RWPE2 (cell line): ENCODE measurements at regions not wholly inside any gene's neighbourhood (a gene's known extent, or its start where the extent isn't known, plus 50 kb on each side); places are given as distances from the start of the nearest gene placed in this dataset.

ENCODE experiments used
- ATAC-seq: fragments of 200-7000 bp; cut with Tn5 transposase; 3 replicates; pipeline ENCODE4 v1.9.1; 2021; ENCODE audit warnings: low read depth
- DNase-seq: peaks from one replicate; pipeline ENCODE4 v3.0.0-alpha.2; 2020; ENCODE audit warnings: low spot score
- H3K27ac ChIP-seq: fragments of 450-650 bp; 2 replicates; pipeline ENCODE4 v1.5.1; 2017; ENCODE audit warnings: mild to moderate bottlenecking; ENCODE audit not compliant: poor library complexity, severe bottlenecking
- H3K27me3 ChIP-seq: fragments of 250-450 bp; sonication (Bioruptor Pico); 2 replicates; pipeline ENCODE4 v1.5.1; 2021; ENCODE audit warnings: mild to moderate bottlenecking, moderate library complexity; ENCODE audit not compliant: insufficient read depth, poor library complexity, severe bottlenecking
- H3K36me3 ChIP-seq: fragments of 250-450 bp; sonication (Bioruptor Pico); 2 replicates; pipeline ENCODE4 v1.5.1; 2020; ENCODE audit warnings: low read depth, mild to moderate bottlenecking, moderate library complexity
- H3K4me1 ChIP-seq: fragments of 250-450 bp; sonication (Bioruptor Pico); 2 replicates; pipeline ENCODE4 v1.5.1; 2021; ENCODE audit warnings: mild to moderate bottlenecking, moderate library complexity; ENCODE audit not compliant: insufficient read depth, poor library complexity, severe bottlenecking
- H3K4me3 ChIP-seq: fragments of 250-450 bp; sonication (Bioruptor Pico); 2 replicates; pipeline ENCODE4 v1.5.1; 2021; ENCODE audit warnings: mild to moderate bottlenecking, moderate library complexity; ENCODE audit not compliant: severe bottlenecking
- H3K9me3 ChIP-seq: fragments of 250-450 bp; sonication (Bioruptor Pico); 2 replicates; pipeline ENCODE4 v1.5.1; 2021; ENCODE audit warnings: mild to moderate bottlenecking, moderate library complexity; ENCODE audit not compliant: severe bottlenecking
- TF ChIP-seq, protein P1 (sequence below): fragments of 450-650 bp; IDR thresholded peaks from one replicate; pipeline ENCODE4 v1.5.1; 2017; ENCODE audit warnings: mild to moderate bottlenecking, moderate library complexity; ENCODE audit not compliant: poor library complexity, severe bottlenecking

DNA sequence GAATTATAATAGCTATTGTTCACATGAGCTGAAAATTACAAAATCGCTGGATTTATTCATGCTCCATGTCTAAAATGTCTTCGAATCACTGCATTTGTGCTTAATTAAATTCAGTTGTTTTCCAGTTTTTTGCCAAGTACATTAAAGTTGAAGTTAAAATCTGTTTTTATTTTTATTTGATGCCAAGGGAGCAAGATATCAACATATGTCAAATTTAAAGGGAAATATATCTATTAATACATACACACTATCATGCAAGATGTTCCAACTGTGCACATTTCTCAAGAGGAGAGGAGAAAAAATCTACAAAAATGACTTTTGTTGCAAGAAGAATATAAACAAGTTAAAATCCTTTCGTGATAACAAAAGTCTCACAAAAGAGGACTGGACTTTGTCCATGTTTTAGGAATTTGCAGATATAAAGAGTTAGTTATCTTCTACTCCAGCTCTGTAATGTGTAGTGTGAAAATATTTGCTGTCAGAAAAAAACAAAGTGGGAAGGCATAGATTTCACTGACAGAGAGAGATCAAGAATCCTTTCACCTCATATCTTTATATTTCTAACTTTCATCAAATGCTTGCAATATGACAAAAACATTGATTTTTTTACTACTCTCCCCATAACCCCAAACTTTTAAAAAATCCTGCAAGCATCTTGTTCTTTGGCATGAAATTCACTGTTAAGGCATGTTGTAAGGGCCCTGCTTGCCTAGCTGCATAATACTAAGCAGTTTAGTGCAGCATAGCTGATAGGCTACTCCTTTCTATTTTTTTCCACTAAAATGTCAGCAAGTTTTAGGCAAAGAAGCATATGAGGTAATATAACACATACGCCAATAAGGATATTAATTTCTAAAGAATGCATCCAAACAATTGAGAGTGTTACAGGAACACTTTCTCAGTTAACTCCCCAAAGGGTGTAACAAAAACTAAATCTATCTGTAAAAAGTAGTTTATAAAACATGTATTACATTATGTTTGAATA is 340.2 kb upstream of the ADAMTS5 start:
- TF ChIP-seq, protein P1, sequence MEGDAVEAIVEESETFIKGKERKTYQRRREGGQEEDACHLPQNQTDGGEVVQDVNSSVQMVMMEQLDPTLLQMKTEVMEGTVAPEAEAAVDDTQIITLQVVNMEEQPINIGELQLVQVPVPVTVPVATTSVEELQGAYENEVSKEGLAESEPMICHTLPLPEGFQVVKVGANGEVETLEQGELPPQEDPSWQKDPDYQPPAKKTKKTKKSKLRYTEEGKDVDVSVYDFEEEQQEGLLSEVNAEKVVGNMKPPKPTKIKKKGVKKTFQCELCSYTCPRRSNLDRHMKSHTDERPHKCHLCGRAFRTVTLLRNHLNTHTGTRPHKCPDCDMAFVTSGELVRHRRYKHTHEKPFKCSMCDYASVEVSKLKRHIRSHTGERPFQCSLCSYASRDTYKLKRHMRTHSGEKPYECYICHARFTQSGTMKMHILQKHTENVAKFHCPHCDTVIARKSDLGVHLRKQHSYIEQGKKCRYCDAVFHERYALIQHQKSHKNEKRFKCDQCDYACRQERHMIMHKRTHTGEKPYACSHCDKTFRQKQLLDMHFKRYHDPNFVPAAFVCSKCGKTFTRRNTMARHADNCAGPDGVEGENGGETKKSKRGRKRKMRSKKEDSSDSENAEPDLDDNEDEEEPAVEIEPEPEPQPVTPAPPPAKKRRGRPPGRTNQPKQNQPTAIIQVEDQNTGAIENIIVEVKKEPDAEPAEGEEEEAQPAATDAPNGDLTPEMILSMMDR: no peak
- H3K4me1 ChIP-seq: no peaks in the 10 kb centered on the region
- no peak overlapping the region for H3K27ac ChIP-seq
- no peaks in the 10 kb centered on the region for H3K36me3 ChIP-seq
- no peak overlapping the region for H3K4me3 ChIP-seq
- H3K27me3 ChIP-seq: no peaks in the 10 kb centered on the region
- ATAC-seq (no peak), DNase-seq (no peak)
- H3K9me3 ChIP-seq: no peaks in the 10 kb centered on the region

DNA sequence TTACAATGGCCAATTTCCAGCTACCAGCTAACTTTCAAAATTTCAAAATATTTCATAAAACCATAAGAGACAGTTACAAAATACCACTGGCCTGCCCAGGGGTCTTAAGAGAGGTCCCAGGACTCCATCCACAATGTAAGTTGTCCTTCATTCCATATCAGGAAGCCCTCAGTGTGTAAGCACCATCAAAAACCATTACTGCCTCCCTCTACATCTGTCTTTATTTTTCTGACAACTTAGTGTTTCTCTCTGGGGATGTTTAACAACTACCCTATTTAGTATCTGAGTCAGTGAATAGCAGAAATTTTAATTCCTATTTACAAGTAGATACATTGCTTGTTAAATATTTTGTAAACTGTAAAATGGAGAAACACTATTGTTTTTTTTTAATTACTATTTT is 339.3 kb upstream of the ADAMTS5 start:
- no peaks in the 10 kb centered on the region for H3K9me3 ChIP-seq
- ATAC-seq: no peak
- no peak overlapping the region for H3K27ac ChIP-seq
- no peaks in the 10 kb centered on the region for H3K27me3 ChIP-seq
- TF ChIP-seq, protein P1: no peak
- H3K36me3 ChIP-seq: no peaks in the 10 kb centered on the region
- H3K4me3 ChIP-seq: no peak overlapping the region
- DNase-seq: no peak
- H3K4me1 ChIP-seq: no peaks in the 10 kb centered on the region

DNA sequence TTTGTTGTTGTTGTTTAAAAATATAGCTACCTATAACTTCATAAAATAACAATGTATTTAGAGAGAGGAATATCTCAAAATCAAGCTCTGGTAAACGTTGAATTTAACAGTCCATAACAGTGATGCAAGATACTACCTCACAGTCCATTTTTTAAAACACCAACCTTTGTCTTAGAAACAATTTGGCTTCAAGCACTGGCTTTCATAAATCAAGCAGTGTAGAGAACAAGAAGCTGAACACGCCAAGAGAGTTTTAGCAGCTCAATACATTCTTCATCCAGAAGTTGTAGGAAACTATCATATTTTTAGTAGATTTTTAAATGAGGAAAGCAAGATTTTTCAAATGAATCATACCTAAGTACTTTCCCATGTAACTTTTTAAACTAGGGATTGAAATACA is 334.3 kb upstream of the ADAMTS5 start:
- TF ChIP-seq, protein P1: no peak
- Histone ChIP-seq H3K4me1 (no peaks in the 10 kb centered on the region), H3K4me3 (no peak overlapping the region), H3K9me3 (no peaks in the 10 kb centered on the region), H3K36me3 (no peaks in the 10 kb centered on the region), H3K27me3 (no peaks in the 10 kb centered on the region), H3K27ac (no peak overlapping the region)
- DNase-seq (no peak), ATAC-seq (no peak)

DNA sequence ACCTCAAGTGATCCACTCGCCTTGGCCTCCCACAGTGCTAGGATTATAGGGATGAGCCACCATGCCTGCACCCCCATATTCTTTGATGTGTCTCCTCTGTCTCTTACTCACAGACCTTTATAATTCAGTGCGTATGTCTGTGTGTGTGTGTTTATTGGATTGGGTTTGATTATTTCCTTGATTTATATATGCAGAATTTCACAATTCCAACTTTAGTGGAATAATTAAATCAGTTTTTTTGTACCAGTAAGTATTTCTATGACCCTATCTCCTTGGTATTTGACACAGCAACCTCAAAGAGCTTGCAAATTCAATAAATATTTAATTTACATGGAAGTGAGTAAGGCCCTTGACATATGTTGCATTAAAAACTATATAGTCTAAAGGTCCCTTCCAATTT is 333.9 kb upstream of the ADAMTS5 start:
- ATAC-seq (no peak), DNase-seq (no peak)
- Histone ChIP-seq H3K9me3 (no peaks in the 10 kb centered on the region), H3K4me1 (no peaks in the 10 kb centered on the region), H3K27me3 (no peaks in the 10 kb centered on the region), H3K4me3 (no peak overlapping the region), H3K36me3 (no peaks in the 10 kb centered on the region), H3K27ac (no peak overlapping the region)
- TF ChIP-seq, protein P1: no peak

DNA sequence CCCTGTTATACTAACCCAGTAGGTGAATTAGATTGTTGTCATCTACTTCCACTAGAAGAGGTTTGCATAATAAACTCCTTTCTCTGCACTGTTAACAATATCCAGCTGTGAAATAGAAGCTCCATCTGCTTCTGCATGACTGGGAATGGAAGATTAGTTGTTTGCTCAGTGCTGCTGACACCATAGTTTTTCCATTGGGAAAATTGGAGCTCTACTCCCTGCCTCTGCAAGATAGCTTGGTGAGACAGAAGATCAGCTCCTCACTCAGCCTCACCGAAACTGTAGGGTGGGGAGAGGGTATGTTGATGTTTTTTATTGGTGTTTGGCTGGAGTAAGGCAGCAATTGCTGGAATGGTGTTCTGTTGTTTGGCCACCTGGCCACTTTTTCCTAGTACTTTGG is 331.6 kb upstream of the ADAMTS5 start:
- TF ChIP-seq, protein P1: no peak
- no peaks in the 10 kb centered on the region for H3K4me1 ChIP-seq
- no peaks in the 10 kb centered on the region for H3K36me3 ChIP-seq
- H3K9me3 ChIP-seq: no peaks in the 10 kb centered on the region
- no peak for ATAC-seq
- H3K4me3 ChIP-seq: no peak overlapping the region
- no peak for DNase-seq
- no peak overlapping the region for H3K27ac ChIP-seq
- H3K27me3 ChIP-seq: no peaks in the 10 kb centered on the region
